GM12878 (cell line): ENCODE measurements at regions not wholly inside any gene's neighbourhood (a gene's known extent, or its start where the extent isn't known, plus 50 kb on each side); places are given as distances from the start of the nearest gene placed in this dataset.

Experiments
- ATAC-seq: fragments of 200-7000 bp; cut with Tn5 transposase; 3 replicates; pipeline ENCODE4 v1.9.1; 2020; ENCODE audit warnings: mild to moderate bottlenecking, moderate library complexity
- BruUV-seq: library from RNA; stranded (reverse); fragments of 400-500 nt; replicated peaks from 2 replicates; lab custom pipeline; 2021; lab: Mats Ljungman, UMichigan
- CTCF ChIA-PET: fragments of 300-600 bp; sonication (Branson Sonifier 250); formaldehyde crosslinking; extraction: SDS; loops from one replicate; lab custom pipeline; 2021; ENCODE audit warnings: inconsistent platforms; lab: Yijun Ruan, JAX
- POLR2A ChIA-PET: fragments of 350-600 bp; formaldehyde crosslinking; extraction: SDS; loops from one replicate; lab custom pipeline; 2021; ENCODE audit warnings: inconsistent platforms; lab: Charles Lee
- RAD21 ChIA-PET: fragments of 300-600 bp; sonication (Branson Sonifier 250); formaldehyde crosslinking; loops from one replicate; lab custom pipeline; 2023; ENCODE audit warnings: antibody characterized with exemption; ENCODE audit not compliant: unreplicated experiment; lab: Charles Lee
- SMC1A ChIA-PET: fragments of 300-600 bp; sonication (Branson Sonifier 250); formaldehyde crosslinking; loops from one replicate; lab custom pipeline; 2023; ENCODE audit not compliant: unreplicated experiment, uncharacterized antibody; lab: Charles Lee
- DNase-seq: peaks from one replicate; pipeline ENCODE4 v3.0.0-alpha.2; 2011; ENCODE audit warnings: low read depth, low spot score
- FAIRE-seq: peaks from 3 replicates; lab custom pipeline; 2011; peaks lifted over from hg19 to GRCh38; lab: Jason Lieb, UNC
- H2AFZ ChIP-seq: 2 replicates; pipeline ENCODE4 v1.6.0; 2011; ENCODE audit warnings: low read depth, low read length, control low read depth; ENCODE audit not compliant: control insufficient read depth
- H3K27ac ChIP-seq: 2 replicates; pipeline ENCODE4 v1.5.1; 2011; ENCODE audit warnings: control low read depth; ENCODE audit not compliant: control insufficient read depth, insufficient read depth
- H3K27me3 ChIP-seq, 2 experiments: replicated peaks in 1 of 2; 2 replicates each; pipeline versions ENCODE4 v1.6.0 to v1.6.1; 2011; ENCODE audit warnings: low read length in 1 of 2; ENCODE audit not compliant: control insufficient read depth in 2 of 2, insufficient read depth in 2 of 2
- H3K36me3 ChIP-seq, 2 experiments: 2 replicates each; pipeline ENCODE4 v1.5.1; 2011; ENCODE audit warnings: low read length in 1 of 2; ENCODE audit not compliant: control insufficient read depth in 2 of 2, insufficient read depth in 2 of 2
- H3K4me1 ChIP-seq: 2 replicates; pipeline ENCODE4 v1.6.1; 2011; ENCODE audit warnings: mild to moderate bottlenecking, low read length, moderate library complexity, mixed read lengths; ENCODE audit not compliant: control insufficient read depth, insufficient read depth
- H3K4me2 ChIP-seq: 2 replicates; pipeline ENCODE4 v1.6.0; 2011; ENCODE audit warnings: control low read depth; ENCODE audit not compliant: control insufficient read depth, insufficient read depth
- H3K4me3 ChIP-seq: fragments of 200-600 bp; sonication (generic); 2 replicates; pipeline ENCODE4 v1.5.1; 2016
- H3K79me2 ChIP-seq: 2 replicates; pipeline ENCODE4 v1.6.0; 2011; ENCODE audit warnings: low read length; ENCODE audit not compliant: control insufficient read depth, insufficient read depth
- H3K9ac ChIP-seq: 2 replicates; pipeline ENCODE4 v1.8.0; 2011; ENCODE audit warnings: low read length, control low read depth, mixed read lengths; ENCODE audit not compliant: control insufficient read depth, insufficient read depth
- H3K9me3 ChIP-seq: replicated peaks from 3 replicates; pipeline ENCODE4 v1.5.1; 2011; ENCODE audit warnings: mild to moderate bottlenecking, low read length; ENCODE audit not compliant: control insufficient read depth, insufficient read depth
- H4K20me1 ChIP-seq: 2 replicates; pipeline ENCODE4 v1.6.0; 2011; ENCODE audit not compliant: control insufficient read depth, insufficient read depth
- BACH1 ChIP-seq: fragments of 450-650 bp; IDR thresholded peaks from 2 replicates; pipeline ENCODE4 v1.6.1; 2017; ENCODE audit warnings: mild to moderate bottlenecking, borderline replicate concordance
- HCFC1 ChIP-seq: fragments of 150-350 bp; IDR thresholded peaks from 2 replicates; pipeline ENCODE4 v1.6.1; 2014; ENCODE audit warnings: low read length
- KLF5 ChIP-seq: fragments of 450-650 bp; IDR thresholded peaks from 2 replicates; pipeline ENCODE4 v1.6.1; 2014; ENCODE audit warnings: mild to moderate bottlenecking; ENCODE audit not compliant: partially characterized antibody
- MYC ChIP-seq: IDR thresholded peaks from 2 replicates; pipeline ENCODE4 v1.6.1; 2011; ENCODE audit warnings: mild to moderate bottlenecking, low read length, moderate library complexity, inconsistent platforms; ENCODE audit not compliant: insufficient read depth, insufficient replicate concordance, insufficient read length, severe bottlenecking
- POLR2AphosphoS2 ChIP-seq: IDR thresholded peaks from 2 replicates; pipeline ENCODE4 v1.6.1; 2011; ENCODE audit warnings: low read depth, mild to moderate bottlenecking, low read length, improper control_type of control experiment, moderate library complexity
- POLR2AphosphoS5 ChIP-seq: IDR thresholded peaks from 2 replicates; pipeline ENCODE4 v1.6.1; 2011; ENCODE audit warnings: mild to moderate bottlenecking, low read length, inconsistent platforms
- RBBP5 ChIP-seq: fragments of 200-600 bp; sonication (generic); conservative IDR thresholded peaks from 2 replicates; pipeline ENCODE4 v1.6.1; 2016
- RUNX3 ChIP-seq: IDR thresholded peaks from 2 replicates; pipeline ENCODE4 v1.6.1; 2012; ENCODE audit warnings: low read length, inconsistent platforms
- SPI1 ChIP-seq: IDR thresholded peaks from 2 replicates; pipeline ENCODE4 v1.6.1; 2011; ENCODE audit warnings: low read depth, mild to moderate bottlenecking, low read length, moderate library complexity, borderline replicate concordance; ENCODE audit not compliant: insufficient read depth
- SRF ChIP-seq, 2 experiments: IDR thresholded peaks; 2 replicates each; pipeline ENCODE4 v1.6.1; 2011; ENCODE audit warnings: low read depth in 2 of 2, low read length in 2 of 2, mild to moderate bottlenecking in 1 of 2, moderate library complexity in 1 of 2
- TBL1XR1 ChIP-seq: IDR thresholded peaks from 2 replicates; pipeline ENCODE4 v1.6.1; 2012; ENCODE audit warnings: low read depth, low read length, improper control_type of control experiment
- YBX1 ChIP-seq: fragments of 450-650 bp; IDR thresholded peaks from 2 replicates; pipeline ENCODE4 v1.6.1; 2016; ENCODE audit warnings: antibody characterized with exemption
- YY1 ChIP-seq: IDR thresholded peaks from 2 replicates; pipeline ENCODE4 v1.6.1; 2011; ENCODE audit warnings: low read depth, mild to moderate bottlenecking, low read length
- ZNF384 ChIP-seq: IDR thresholded peaks from 2 replicates; pipeline ENCODE4 v1.6.1; 2012; ENCODE audit warnings: low read depth, mild to moderate bottlenecking, low read length, improper control_type of control experiment, borderline replicate concordance
- WGBS: methylation state at CpG from one replicate; pipeline ENCODE4 v1.1.6; 2016; ENCODE audit warnings: low lambda C conversion rate; ENCODE audit not compliant: insufficient replicate concordance, insufficient coverage; ENCODE audit errors: missing lambda C conversion rate; 5-methylcytosine and 5-hydroxymethylcytosine counted together
- in situ Hi-C: fragments of 300-500 bp; cut with MboI; formaldehyde crosslinking; loops from 9 replicates; pipeline ENCODE4 v1.14.3; 2018; ENCODE audit warnings: mixed read lengths
- intact Hi-C: fragments of 100-400 bp; cut with micrococcal nuclease; formaldehyde crosslinking; loops from one replicate; pipeline ENCODE4 v1.14.2; 2022; ENCODE audit not compliant: unreplicated experiment
- TF ChIP-seq, protein P1 (sequence below): fragments of 450-650 bp; IDR thresholded peaks from 2 replicates; pipeline ENCODE4 v1.6.1; 2016; ENCODE audit warnings: mild to moderate bottlenecking
- TF ChIP-seq, protein P2 (sequence below): fragments of 450-650 bp; IDR thresholded peaks from 2 replicates; pipeline ENCODE4 v1.6.1; 2017; ENCODE audit warnings: mild to moderate bottlenecking, moderate library complexity
- TF ChIP-seq, protein P3 (sequence below): fragments of 450-650 bp; IDR thresholded peaks from 2 replicates; pipeline ENCODE4 v1.6.1; 2017; ENCODE audit warnings: mild to moderate bottlenecking, low read depth, inconsistent platforms; ENCODE audit not compliant: poor library complexity, severe bottlenecking

DNA sequence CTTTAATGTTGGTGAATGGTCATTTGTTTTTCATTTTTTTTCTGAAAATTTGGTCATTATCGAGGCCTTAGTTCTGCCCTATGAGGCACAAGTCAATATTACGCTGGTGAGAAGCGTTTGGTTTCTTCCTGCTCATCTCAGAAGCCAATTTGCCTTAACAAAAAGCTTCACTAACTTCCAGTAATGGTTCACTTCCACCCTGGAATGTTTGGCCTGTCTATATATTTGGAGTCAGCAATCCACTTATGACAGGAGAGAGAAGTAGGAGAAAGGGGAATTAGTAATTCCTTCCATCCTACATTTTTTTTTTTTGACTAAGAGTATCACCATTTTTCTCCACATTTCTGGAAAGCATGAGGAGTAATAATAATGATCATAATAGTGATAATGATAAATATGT is 124.4 kb downstream of the DIPK2A start (continued):
- TF ChIP-seq, protein P1, sequence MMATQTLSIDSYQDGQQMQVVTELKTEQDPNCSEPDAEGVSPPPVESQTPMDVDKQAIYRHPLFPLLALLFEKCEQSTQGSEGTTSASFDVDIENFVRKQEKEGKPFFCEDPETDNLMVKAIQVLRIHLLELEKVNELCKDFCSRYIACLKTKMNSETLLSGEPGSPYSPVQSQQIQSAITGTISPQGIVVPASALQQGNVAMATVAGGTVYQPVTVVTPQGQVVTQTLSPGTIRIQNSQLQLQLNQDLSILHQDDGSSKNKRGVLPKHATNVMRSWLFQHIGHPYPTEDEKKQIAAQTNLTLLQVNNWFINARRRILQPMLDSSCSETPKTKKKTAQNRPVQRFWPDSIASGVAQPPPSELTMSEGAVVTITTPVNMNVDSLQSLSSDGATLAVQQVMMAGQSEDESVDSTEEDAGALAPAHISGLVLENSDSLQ: no peak
- TF ChIP-seq BACH1 (no peak), POLR2AphosphoS5 (no peak), RBBP5 (no peak)
- TF ChIP-seq, protein P2, sequence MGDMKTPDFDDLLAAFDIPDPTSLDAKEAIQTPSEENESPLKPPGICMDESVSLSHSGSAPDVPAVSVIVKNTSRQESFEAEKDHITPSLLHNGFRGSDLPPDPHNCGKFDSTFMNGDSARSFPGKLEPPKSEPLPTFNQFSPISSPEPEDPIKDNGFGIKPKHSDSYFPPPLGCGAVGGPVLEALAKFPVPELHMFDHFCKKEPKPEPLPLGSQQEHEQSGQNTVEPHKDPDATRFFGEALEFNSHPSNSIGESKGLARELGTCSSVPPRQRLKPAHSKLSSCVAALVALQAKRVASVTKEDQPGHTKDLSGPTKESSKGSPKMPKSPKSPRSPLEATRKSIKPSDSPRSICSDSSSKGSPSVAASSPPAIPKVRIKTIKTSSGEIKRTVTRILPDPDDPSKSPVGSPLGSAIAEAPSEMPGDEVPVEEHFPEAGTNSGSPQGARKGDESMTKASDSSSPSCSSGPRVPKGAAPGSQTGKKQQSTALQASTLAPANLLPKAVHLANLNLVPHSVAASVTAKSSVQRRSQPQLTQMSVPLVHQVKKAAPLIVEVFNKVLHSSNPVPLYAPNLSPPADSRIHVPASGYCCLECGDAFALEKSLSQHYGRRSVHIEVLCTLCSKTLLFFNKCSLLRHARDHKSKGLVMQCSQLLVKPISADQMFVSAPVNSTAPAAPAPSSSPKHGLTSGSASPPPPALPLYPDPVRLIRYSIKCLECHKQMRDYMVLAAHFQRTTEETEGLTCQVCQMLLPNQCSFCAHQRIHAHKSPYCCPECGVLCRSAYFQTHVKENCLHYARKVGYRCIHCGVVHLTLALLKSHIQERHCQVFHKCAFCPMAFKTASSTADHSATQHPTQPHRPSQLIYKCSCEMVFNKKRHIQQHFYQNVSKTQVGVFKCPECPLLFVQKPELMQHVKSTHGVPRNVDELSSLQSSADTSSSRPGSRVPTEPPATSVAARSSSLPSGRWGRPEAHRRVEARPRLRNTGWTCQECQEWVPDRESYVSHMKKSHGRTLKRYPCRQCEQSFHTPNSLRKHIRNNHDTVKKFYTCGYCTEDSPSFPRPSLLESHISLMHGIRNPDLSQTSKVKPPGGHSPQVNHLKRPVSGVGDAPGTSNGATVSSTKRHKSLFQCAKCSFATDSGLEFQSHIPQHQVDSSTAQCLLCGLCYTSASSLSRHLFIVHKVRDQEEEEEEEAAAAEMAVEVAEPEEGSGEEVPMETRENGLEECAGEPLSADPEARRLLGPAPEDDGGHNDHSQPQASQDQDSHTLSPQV: no peak

DNA sequence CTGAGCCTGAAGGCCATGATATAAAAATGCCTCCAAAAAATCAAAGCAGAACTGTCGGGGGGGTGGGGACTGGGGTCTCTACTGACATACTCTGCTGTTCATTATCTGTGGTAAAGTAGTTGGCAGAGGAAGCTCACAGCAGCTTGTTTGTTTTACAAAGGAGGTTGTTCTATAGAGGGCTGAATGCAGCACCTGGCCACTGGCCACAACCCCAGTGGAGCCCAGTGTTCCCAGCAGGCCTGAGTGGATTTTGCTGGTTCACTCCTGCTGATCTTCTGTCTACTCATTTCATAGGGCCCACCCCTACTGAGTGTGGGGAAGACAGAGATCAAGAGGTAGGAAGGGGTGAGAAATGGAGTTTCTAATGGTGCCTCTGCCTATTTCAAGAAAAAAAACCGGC is 125.5 kb downstream of the DIPK2A start:
- WGBS: 65% methylated on average over 2 of the region's 2 CpGs
- no peaks in the 10 kb centered on the region; the same call in 2 of the 3 replicates for H3K9me3 ChIP-seq
- no peaks in the 10 kb centered on the region for H3K4me1 ChIP-seq
- SMC1A ChIA-PET: interaction anchor here (0.7 to 1.6 kb wide), 2 partner anchors 19 to 90 kb away, joined by 3 to 4 read pairs; no protein-coding TSS in a partner anchor
- no peaks in the 10 kb centered on the region for H3K79me2 ChIP-seq
- H3K4me3 ChIP-seq: no peak overlapping the region
- no peaks in the 10 kb centered on the region for H4K20me1 ChIP-seq
- no peak overlapping the region for H3K4me2 ChIP-seq
- RAD21 ChIA-PET: no interaction called here
- no peaks in the 10 kb centered on the region for H3K27me3 ChIP-seq
- H3K9ac ChIP-seq: no peak overlapping the region
- in situ Hi-C loops (no loop called here), intact Hi-C loops (no loop called here)
- no peaks in the 10 kb centered on the region for H3K36me3 ChIP-seq
- CTCF ChIA-PET: no interaction called here
- POLR2A ChIA-PET: no interaction called here
- no peak overlapping the region for H2AFZ ChIP-seq
- no peak overlapping the region for H3K27ac ChIP-seq
- DNase-seq (no peak), FAIRE-seq (no peak), ATAC-seq (no peak)
- BruUV-seq: no TSS peak
- no peak for TF ChIP-seq TBL1XR1
- no peak for TF ChIP-seq SRF (IDR thresholded peaks at IDR 0.05; ENCODE audit: low read depth in 2 of 2, low read length in 2 of 2)
- TF ChIP-seq, protein P3, sequence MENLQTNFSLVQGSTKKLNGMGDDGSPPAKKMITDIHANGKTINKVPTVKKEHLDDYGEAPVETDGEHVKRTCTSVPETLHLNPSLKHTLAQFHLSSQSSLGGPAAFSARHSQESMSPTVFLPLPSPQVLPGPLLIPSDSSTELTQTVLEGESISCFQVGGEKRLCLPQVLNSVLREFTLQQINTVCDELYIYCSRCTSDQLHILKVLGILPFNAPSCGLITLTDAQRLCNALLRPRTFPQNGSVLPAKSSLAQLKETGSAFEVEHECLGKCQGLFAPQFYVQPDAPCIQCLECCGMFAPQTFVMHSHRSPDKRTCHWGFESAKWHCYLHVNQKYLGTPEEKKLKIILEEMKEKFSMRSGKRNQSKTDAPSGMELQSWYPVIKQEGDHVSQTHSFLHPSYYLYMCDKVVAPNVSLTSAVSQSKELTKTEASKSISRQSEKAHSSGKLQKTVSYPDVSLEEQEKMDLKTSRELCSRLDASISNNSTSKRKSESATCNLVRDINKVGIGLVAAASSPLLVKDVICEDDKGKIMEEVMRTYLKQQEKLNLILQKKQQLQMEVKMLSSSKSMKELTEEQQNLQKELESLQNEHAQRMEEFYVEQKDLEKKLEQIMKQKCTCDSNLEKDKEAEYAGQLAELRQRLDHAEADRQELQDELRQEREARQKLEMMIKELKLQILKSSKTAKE: no peak
- TF ChIP-seq HCFC1: no peak
- no peak for TF ChIP-seq SPI1
- TF ChIP-seq ZNF384: no peak
- no peak for TF ChIP-seq POLR2AphosphoS2
- no peak for TF ChIP-seq YBX1
- TF ChIP-seq MYC: no peak
- no peak for TF ChIP-seq RUNX3
- TF ChIP-seq KLF5: no peak
- TF ChIP-seq YY1: no peak
